ENCODE measurements at regions not wholly inside any gene's neighbourhood (a gene's known extent, or its start where the extent isn't known, plus 50 kb on each side); places are given as distances from the start of the nearest gene placed in this dataset.

DNA sequence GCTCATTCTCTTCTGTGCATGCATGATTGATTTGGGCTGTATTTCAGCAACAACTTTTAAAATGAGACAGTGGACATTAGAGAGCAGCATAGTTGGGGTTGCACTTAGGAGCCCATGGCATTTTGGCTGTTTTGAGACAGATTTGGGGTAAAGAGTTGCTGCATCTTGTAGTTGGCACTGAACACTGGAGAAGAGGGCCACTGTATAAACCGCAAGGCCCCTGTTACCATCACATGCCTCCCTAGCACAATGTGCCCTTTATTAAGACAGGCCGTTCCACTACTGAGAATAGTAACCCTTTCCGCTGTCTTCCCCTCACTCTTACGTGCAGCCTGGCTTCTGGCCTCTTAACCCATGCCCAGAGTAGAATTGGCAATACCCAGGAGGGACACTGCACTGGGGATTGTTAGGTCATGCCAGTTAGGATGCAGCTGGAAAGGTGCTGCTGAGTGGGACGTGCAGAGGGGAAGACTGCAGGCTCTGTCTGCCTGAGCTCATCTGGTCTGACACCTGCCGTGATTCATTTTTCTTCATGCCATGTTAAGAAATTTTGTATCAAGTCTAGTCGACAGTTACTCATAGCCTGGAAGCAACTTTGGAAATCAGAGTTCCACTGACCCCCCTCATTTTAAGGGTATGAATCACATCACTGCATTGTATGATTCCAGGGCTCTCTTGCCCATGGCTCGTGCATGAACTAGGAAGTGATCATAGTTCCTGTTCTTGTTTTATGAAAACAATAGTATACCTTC lies 146.9 kb upstream of the DMRT1 start:
- Histone ChIP-seq H3F3A (ENCODE audit: low read depth) (no peaks in the 10 kb centered on the region), H3K9me3 (ENCODE audit: insufficient read depth, low read depth, low read length) (no peaks in the 10 kb centered on the region), H3K4me2 (ENCODE audit: low read depth, low read length, poor library complexity, severe bottlenecking) (peak overlapping the region; percentile 78), H3K79me2 (ENCODE audit: insufficient read depth, low read length) (no peaks in the 10 kb centered on the region), H2AFZ (ENCODE audit: low read length) (peak overlapping the region; percentile 42; the same call in 1 of the 2 replicates), H3K9ac (ENCODE audit: low read depth, low read length, poor library complexity, severe bottlenecking) (peak overlapping the region; percentile 64), H3K4me3 (ENCODE audit: low read length, poor library complexity, severe bottlenecking) (no peak overlapping the region), H3K36me3 (ENCODE audit: insufficient read depth, low read length) (no peaks in the 10 kb centered on the region), H3K9me2 (replicated peaks; ENCODE audit: low read depth, low read length) (no peaks in the 10 kb centered on the region), H3K27me3 (ENCODE audit: insufficient read depth, low read length, poor library complexity, severe bottlenecking) (no peaks in the 10 kb centered on the region), H3K4me1 (ENCODE audit: insufficient read depth, low read length, poor library complexity, severe bottlenecking) (peaks cover 56% of the 10 kb centered on the region), H4K20me1 (ENCODE audit: insufficient read depth, low read length, poor library complexity, severe bottlenecking) (no peaks in the 10 kb centered on the region)
- TF ChIP-seq EZH2phosphoT487 (IDR thresholded peaks at IDR 0.05; ENCODE audit: borderline replicate concordance) = no peak
- TF ChIP-seq, protein P1, sequence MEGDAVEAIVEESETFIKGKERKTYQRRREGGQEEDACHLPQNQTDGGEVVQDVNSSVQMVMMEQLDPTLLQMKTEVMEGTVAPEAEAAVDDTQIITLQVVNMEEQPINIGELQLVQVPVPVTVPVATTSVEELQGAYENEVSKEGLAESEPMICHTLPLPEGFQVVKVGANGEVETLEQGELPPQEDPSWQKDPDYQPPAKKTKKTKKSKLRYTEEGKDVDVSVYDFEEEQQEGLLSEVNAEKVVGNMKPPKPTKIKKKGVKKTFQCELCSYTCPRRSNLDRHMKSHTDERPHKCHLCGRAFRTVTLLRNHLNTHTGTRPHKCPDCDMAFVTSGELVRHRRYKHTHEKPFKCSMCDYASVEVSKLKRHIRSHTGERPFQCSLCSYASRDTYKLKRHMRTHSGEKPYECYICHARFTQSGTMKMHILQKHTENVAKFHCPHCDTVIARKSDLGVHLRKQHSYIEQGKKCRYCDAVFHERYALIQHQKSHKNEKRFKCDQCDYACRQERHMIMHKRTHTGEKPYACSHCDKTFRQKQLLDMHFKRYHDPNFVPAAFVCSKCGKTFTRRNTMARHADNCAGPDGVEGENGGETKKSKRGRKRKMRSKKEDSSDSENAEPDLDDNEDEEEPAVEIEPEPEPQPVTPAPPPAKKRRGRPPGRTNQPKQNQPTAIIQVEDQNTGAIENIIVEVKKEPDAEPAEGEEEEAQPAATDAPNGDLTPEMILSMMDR (conservative IDR thresholded peaks at IDR 0.05; ENCODE audit: low read length) = no peak

DNA sequence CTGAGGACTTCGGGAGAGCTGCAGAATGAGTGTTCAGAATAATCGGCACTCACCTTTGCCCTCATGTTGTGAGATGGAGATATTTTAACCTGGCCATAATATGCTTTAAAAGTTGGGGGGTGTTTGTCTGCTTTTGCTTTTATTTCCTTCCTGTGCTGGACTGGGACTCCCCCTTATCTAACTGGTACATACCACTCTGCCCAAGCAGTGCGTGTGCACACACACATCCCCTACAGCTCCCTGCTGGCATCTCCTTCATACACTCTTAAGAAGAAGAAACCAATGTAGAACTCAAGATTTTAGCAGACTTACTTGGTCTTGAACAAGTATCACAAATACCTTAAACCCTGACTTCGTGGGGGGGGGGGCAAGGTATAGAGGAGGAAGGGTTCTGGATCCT lies 146.2 kb upstream of the DMRT1 start:
- H3K4me2 ChIP-seq (ENCODE audit: low read depth, low read length, poor library complexity, severe bottlenecking) = peak overlapping the region; percentile 78
- H3K9ac ChIP-seq (ENCODE audit: low read depth, low read length, poor library complexity, severe bottlenecking) = no peak overlapping the region
- no peaks in the 10 kb centered on the region for H3K79me2 ChIP-seq (ENCODE audit: insufficient read depth, low read length)
- H2AFZ ChIP-seq (ENCODE audit: low read length) = peak overlapping the region; percentile 42; the same call in 1 of the 2 replicates
- TF ChIP-seq, protein P1 (conservative IDR thresholded peaks at IDR 0.05; ENCODE audit: low read length) = no peak
- no peak for TF ChIP-seq EZH2phosphoT487 (IDR thresholded peaks at IDR 0.05; ENCODE audit: borderline replicate concordance)
- H3K4me1 ChIP-seq (ENCODE audit: insufficient read depth, low read length, poor library complexity, severe bottlenecking) = peaks cover 59% of the 10 kb centered on the region
- H3K36me3 ChIP-seq (ENCODE audit: insufficient read depth, low read length) = no peaks in the 10 kb centered on the region
- H3F3A ChIP-seq (ENCODE audit: low read depth) = no peaks in the 10 kb centered on the region
- no peaks in the 10 kb centered on the region for H3K27me3 ChIP-seq (ENCODE audit: insufficient read depth, low read length, poor library complexity, severe bottlenecking)
- H3K4me3 ChIP-seq (ENCODE audit: low read length, poor library complexity, severe bottlenecking) = no peak overlapping the region
- H3K9me3 ChIP-seq (ENCODE audit: insufficient read depth, low read depth, low read length) = no peaks in the 10 kb centered on the region
- no peaks in the 10 kb centered on the region for H3K9me2 ChIP-seq (replicated peaks; ENCODE audit: low read depth, low read length)
- no peaks in the 10 kb centered on the region for H4K20me1 ChIP-seq (ENCODE audit: insufficient read depth, low read length, poor library complexity, severe bottlenecking)

DNA sequence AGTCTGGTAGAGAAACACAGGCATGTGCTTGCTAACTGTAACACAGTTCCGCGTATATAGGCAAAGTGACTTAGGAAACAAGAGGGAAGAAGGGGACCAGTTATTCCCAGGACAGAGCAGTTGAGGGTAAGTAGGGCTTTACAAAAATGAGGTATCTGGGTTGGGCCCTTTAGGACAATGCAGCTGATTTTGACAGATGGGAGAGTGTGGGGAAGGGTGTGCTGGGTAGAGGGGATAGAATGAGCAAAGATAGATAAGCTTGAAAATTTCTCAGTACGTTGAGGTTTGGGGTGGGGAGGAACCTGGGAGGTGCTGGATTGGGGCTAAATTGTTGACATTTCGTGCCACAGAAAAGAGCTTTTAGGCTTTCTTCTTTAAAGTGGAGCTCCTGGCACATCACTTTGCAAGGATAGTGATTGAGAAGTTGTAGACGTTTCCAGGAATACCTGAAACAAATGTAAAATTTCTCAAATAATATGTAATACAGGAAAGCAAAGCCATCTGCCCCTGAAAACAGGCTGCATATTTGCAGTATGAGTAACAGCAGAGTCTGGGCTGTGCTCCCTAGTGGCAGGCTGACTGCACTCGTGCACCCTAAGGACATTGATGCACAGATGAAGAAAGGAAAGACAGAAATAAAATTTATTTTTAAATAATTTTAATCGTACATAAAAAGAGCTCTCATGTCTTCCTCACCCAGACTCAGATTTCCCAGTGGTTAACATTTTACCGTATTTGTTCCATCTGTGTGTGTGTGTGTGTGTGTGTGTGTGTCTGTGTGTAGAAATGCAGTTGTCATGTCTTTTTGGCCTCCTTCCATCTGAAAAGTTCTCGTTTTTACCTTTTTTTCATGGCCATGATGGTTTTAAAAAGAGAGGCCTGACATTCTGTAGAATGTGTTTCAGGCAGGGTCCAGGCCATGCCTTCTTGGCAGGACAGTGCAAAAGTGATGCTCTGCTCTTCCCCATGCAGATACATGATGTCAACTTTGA lies 144.9 kb upstream of the DMRT1 start:
- no peak overlapping the region for H3K9ac ChIP-seq (ENCODE audit: low read depth, low read length, poor library complexity, severe bottlenecking)
- no peak for TF ChIP-seq EZH2phosphoT487 (IDR thresholded peaks at IDR 0.05; ENCODE audit: borderline replicate concordance)
- TF ChIP-seq, protein P1 (conservative IDR thresholded peaks at IDR 0.05; ENCODE audit: low read length) = no peak
- no peaks in the 10 kb centered on the region for H3K79me2 ChIP-seq (ENCODE audit: insufficient read depth, low read length)
- H4K20me1 ChIP-seq (ENCODE audit: insufficient read depth, low read length, poor library complexity, severe bottlenecking) = no peaks in the 10 kb centered on the region
- no peak overlapping the region for H3K4me3 ChIP-seq (ENCODE audit: low read length, poor library complexity, severe bottlenecking)
- H3K4me2 ChIP-seq (ENCODE audit: low read depth, low read length, poor library complexity, severe bottlenecking) = no peak overlapping the region
- H3K36me3 ChIP-seq (ENCODE audit: insufficient read depth, low read length) = no peaks in the 10 kb centered on the region
- H3K9me2 ChIP-seq (replicated peaks; ENCODE audit: low read depth, low read length) = no peaks in the 10 kb centered on the region
- H3K4me1 ChIP-seq (ENCODE audit: insufficient read depth, low read length, poor library complexity, severe bottlenecking) = peaks cover 63% of the 10 kb centered on the region
- no peaks in the 10 kb centered on the region for H3K9me3 ChIP-seq (ENCODE audit: insufficient read depth, low read depth, low read length)
- no peaks in the 10 kb centered on the region for H3F3A ChIP-seq (ENCODE audit: low read depth)
- H2AFZ ChIP-seq (ENCODE audit: low read length) = no peak overlapping the region
- H3K27me3 ChIP-seq (ENCODE audit: insufficient read depth, low read length, poor library complexity, severe bottlenecking) = no peaks in the 10 kb centered on the region
